T-helper 1 cell treated with Interleukin-12 subunit alpha and Interleukin-12 subunit beta and Interleukin-4 antibody, amounts not matched to agents 30 μg/mL and 1 μg/mL, for 36 hours (primary cell): ENCODE measurements at regions not wholly inside any gene's neighbourhood (a gene's known extent, or its start where the extent isn't known, plus 50 kb on each side); places are given as distances from the start of the nearest gene placed in this dataset.

Source experiments
- H3K27ac Mint-ChIP-seq: one replicate; pipeline ENCODE4 v1.8.0; 2021; ENCODE audit warnings: mild to moderate bottlenecking, mixed read lengths
- H3K27me3 Mint-ChIP-seq: one replicate; pipeline ENCODE4 v1.8.0; 2021; ENCODE audit warnings: low read depth, mixed read lengths
- H3K36me3 Mint-ChIP-seq: one replicate; pipeline ENCODE4 v1.8.0; 2021; ENCODE audit warnings: low read depth, mixed read lengths
- H3K4me1 Mint-ChIP-seq: one replicate; pipeline ENCODE4 v1.8.0; 2021; ENCODE audit warnings: low read depth, mixed read lengths
- H3K4me3 Mint-ChIP-seq: one replicate; pipeline ENCODE4 v1.8.0; 2021; ENCODE audit warnings: mild to moderate bottlenecking, moderate library complexity, mixed read lengths
- H3K9me3 Mint-ChIP-seq: one replicate; pipeline ENCODE4 v1.8.0; 2021; ENCODE audit warnings: mixed read lengths

DNA sequence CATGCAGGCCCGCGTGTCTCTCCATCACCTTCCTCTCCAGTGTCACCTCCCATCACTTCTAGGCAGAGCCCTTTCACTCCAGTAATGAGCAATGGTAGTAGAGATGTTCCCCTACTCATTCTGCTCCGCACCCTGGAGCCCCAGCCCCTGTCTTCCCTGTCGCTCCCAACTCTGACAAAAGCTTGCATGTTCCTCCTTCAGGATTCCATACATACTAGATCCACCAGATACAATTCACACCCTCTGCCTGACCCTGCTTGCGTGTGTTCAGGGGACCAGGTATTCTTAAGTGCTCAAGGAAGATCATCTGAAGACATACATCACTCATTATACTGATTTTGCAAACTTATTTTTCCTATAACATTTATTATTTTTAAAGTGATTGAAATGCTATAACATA is 222.7 kb downstream of the SNX19 start:
- Mint-ChIP-seq H3K27me3 (peaks cover 5% of the 10 kb centered on the region), H3K4me3 (no peak overlapping the region), H3K4me1 (no peaks in the 10 kb centered on the region), H3K9me3 (no peaks in the 10 kb centered on the region), H3K36me3 (no peaks in the 10 kb centered on the region), H3K27ac (no peak overlapping the region)

DNA sequence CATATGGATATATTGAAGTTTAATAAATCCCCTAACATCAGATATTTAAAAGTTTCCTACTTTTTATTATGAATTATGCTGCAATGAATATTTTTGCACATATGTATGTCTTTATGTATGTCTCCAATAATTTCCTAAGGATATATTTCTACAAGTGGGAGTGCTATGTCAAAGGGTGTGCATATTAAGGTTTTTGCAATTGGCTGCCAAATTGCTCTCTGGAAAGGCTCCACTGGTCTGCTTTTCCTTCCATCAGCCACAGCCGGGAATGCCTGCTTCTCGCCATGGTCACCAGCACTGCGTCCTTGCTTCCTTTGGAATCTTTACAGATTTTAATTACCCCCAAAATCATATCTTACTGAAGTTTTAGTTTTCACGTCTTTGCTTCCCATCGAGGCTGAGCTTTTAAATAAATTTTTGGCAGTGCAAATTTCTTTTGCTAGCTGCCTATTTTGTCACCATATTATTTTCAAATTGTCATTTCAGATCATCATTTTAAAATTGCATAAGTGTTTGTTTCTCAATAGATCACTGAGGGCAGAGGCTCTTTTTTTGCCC is 221.7 kb downstream of the SNX19 start:
- no peak overlapping the region for H3K27ac Mint-ChIP-seq
- no peaks in the 10 kb centered on the region for H3K9me3 Mint-ChIP-seq
- peaks cover 5% of the 10 kb centered on the region for H3K27me3 Mint-ChIP-seq
- H3K36me3 Mint-ChIP-seq, result no peaks in the 10 kb centered on the region
- no peak overlapping the region for H3K4me3 Mint-ChIP-seq
- no peaks in the 10 kb centered on the region for H3K4me1 Mint-ChIP-seq

DNA sequence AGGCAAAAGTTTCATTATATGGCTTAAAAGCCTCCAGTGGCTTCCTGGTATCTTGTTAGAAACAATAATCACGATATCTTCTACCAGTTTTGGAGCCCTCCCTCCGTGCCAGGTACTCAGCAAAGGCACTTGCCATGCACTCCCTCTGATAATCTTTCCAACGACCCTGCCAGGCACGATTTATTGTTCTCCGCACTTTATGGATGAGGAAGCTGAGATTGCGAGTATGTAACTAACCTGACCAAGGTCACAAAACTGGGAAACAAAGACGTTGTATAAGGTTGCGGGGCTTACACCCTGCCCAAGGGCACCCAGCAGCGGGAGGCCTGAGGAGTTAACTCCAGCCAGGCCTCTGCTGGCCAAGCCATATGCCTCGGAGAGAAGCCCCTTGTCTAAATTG is 218.1 kb downstream of the SNX19 start:
- Mint-ChIP-seq H3K27ac (no peak overlapping the region), H3K36me3 (no peaks in the 10 kb centered on the region), H3K4me1 (no peaks in the 10 kb centered on the region)

DNA sequence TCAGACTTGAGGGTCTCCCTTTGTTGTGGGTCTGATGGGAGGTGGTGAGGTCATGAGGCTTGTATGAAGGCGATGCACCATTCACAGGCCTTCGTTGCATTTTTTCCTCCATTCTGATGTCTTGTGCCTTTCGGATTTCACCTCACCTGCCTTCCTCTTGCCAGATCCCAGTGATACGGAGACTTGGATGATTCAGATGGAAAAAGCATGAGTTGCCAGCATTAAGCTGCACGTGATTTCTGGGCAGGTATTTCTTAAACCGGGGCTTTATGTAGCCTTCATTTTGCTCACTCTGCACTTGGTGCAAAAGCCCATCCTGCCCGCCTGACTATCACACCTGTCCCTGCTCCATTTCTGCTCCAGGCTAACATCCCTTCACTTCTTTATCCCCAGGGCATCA is 216.7 kb downstream of the SNX19 start:
- Mint-ChIP-seq H3K27me3 (no peaks in the 10 kb centered on the region), H3K4me3 (no peak overlapping the region), H3K36me3 (no peaks in the 10 kb centered on the region), H3K27ac (no peak overlapping the region), H3K4me1 (no peaks in the 10 kb centered on the region), H3K9me3 (no peaks in the 10 kb centered on the region)

More for the DNA sequence above, 218.1 kb downstream of the SNX19 start:
- no peaks in the 10 kb centered on the region for H3K27me3 Mint-ChIP-seq
- no peak overlapping the region for H3K4me3 Mint-ChIP-seq
- no peaks in the 10 kb centered on the region for H3K9me3 Mint-ChIP-seq

GRCh38 chr11:130700092-130700491 is 216.2 kb downstream of the SNX19 start:
- Mint-ChIP-seq H3K36me3 (no peaks in the 10 kb centered on the region), H3K27ac (no peak overlapping the region), H3K9me3 (no peaks in the 10 kb centered on the region), H3K27me3 (no peaks in the 10 kb centered on the region), H3K4me3 (no peak overlapping the region), H3K4me1 (no peaks in the 10 kb centered on the region)

GRCh38 chr11:130703489-130704190 is 212.6 kb downstream of the SNX19 start:
- H3K9me3 Mint-ChIP-seq, result no peaks in the 10 kb centered on the region
- H3K36me3 Mint-ChIP-seq, result no peaks in the 10 kb centered on the region
- no peaks in the 10 kb centered on the region for H3K4me1 Mint-ChIP-seq
- no peaks in the 10 kb centered on the region for H3K27me3 Mint-ChIP-seq
- no peak overlapping the region for H3K27ac Mint-ChIP-seq
- H3K4me3 Mint-ChIP-seq, result no peak overlapping the region

- no peaks in the 10 kb centered on the region for H3K36me3 Mint-ChIP-seq
- H3K4me1 Mint-ChIP-seq, result no peaks in the 10 kb centered on the region
- H3K27ac Mint-ChIP-seq, result no peak overlapping the region
- H3K4me3 Mint-ChIP-seq, result no peak overlapping the region
- H3K27me3 Mint-ChIP-seq, result no peaks in the 10 kb centered on the region
- H3K9me3 Mint-ChIP-seq, result no peaks in the 10 kb centered on the region
Observed at GRCh38 chr11:130705670-130706421, 210.4 kb downstream of the SNX19 start.

- no peaks in the 10 kb centered on the region for H3K4me1 Mint-ChIP-seq
Observed at GRCh38 chr11:130706572-130706971, 209.7 kb downstream of the SNX19 start.

GRCh38 chr11:130707217-130707616 is 209.1 kb downstream of the SNX19 start:
- Mint-ChIP-seq H3K4me3 (no peak overlapping the region), H3K27me3 (no peaks in the 10 kb centered on the region), H3K4me1 (no peaks in the 10 kb centered on the region), H3K36me3 (no peaks in the 10 kb centered on the region), H3K27ac (no peak overlapping the region), H3K9me3 (no peaks in the 10 kb centered on the region)

More at GRCh38 chr11:130706572-130706971, 209.7 kb downstream of the SNX19 start:
- no peak overlapping the region for H3K4me3 Mint-ChIP-seq
- no peaks in the 10 kb centered on the region for H3K9me3 Mint-ChIP-seq
- H3K36me3 Mint-ChIP-seq, result no peaks in the 10 kb centered on the region
- no peaks in the 10 kb centered on the region for H3K27me3 Mint-ChIP-seq
- H3K27ac Mint-ChIP-seq, result no peak overlapping the region

DNA sequence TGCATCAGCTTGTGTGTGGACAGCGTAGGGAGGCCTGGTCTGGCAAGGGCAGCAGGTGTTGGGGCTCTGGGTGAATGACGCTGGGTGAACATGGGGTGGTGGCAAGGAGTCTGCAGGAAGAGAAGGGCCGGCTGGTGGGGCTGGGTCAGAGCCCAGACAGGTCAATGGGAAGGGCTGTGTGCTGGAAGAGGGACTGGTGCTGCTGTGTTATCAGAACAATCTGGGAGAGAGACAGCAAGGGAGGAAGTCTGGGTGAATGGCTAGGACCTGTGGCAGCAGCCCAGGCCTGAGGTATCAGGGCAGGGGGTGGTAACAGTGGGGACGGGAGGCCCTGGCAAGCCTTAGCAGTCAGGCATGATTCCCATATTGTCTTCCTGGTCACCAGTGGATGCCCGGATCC is 206.7 kb downstream of the SNX19 start:
- Mint-ChIP-seq H3K9me3 (no peaks in the 10 kb centered on the region), H3K4me1 (no peaks in the 10 kb centered on the region), H3K36me3 (no peaks in the 10 kb centered on the region), H3K27me3 (no peaks in the 10 kb centered on the region), H3K27ac (no peak overlapping the region), H3K4me3 (no peak overlapping the region)

DNA sequence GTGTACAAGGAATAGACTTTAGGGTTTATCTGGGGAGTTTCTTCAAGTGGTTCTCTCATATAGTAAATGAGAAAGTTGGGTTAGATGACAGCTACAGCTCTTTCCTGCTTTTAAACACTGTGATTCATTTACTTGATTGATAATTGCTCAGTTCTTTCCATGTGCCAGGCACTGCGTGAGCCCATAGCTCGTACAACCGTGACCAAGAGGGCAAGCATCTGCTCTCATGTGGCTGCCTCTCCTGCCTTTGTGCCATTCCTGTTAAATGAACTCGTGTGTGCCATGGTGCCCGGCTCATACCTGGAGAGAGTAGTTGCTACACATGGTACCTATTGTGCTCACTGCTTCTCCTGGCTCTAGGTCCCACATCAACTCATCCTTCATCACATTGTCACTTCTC is 206.3 kb downstream of the SNX19 start:
- no peak overlapping the region for H3K27ac Mint-ChIP-seq
- H3K9me3 Mint-ChIP-seq, result no peaks in the 10 kb centered on the region
- no peak overlapping the region for H3K4me3 Mint-ChIP-seq
- H3K4me1 Mint-ChIP-seq, result no peaks in the 10 kb centered on the region
- H3K27me3 Mint-ChIP-seq, result no peaks in the 10 kb centered on the region
- H3K36me3 Mint-ChIP-seq, result no peaks in the 10 kb centered on the region

GRCh38 chr11:130710497-130711012 is 205.7 kb downstream of the SNX19 start:
- H3K4me1 Mint-ChIP-seq, result no peaks in the 10 kb centered on the region
- no peaks in the 10 kb centered on the region for H3K27me3 Mint-ChIP-seq
- no peak overlapping the region for H3K27ac Mint-ChIP-seq
- no peak overlapping the region for H3K4me3 Mint-ChIP-seq
- no peaks in the 10 kb centered on the region for H3K36me3 Mint-ChIP-seq
- no peaks in the 10 kb centered on the region for H3K9me3 Mint-ChIP-seq

- Mint-ChIP-seq H3K27me3 (no peaks in the 10 kb centered on the region), H3K4me1 (no peaks in the 10 kb centered on the region), H3K36me3 (no peaks in the 10 kb centered on the region), H3K4me3 (no peak overlapping the region), H3K9me3 (no peaks in the 10 kb centered on the region), H3K27ac (no peak overlapping the region)
Observed at GRCh38 chr11:130711193-130711592, 205.1 kb downstream of the SNX19 start.

- Mint-ChIP-seq H3K27me3 (no peaks in the 10 kb centered on the region), H3K4me3 (no peak overlapping the region), H3K36me3 (no peaks in the 10 kb centered on the region), H3K4me1 (no peaks in the 10 kb centered on the region), H3K9me3 (no peaks in the 10 kb centered on the region), H3K27ac (no peak overlapping the region)
Observed at GRCh38 chr11:130712480-130712879, 203.8 kb downstream of the SNX19 start.
